PFSK-1 (cell line): ENCODE measurements at regions not wholly inside any gene's neighbourhood (a gene's known extent, or its start where the extent isn't known, plus 50 kb on each side); places are given as distances from the start of the nearest gene placed in this dataset.

Source experiments
- FOXP2 ChIP-seq: optimal IDR thresholded peaks from 2 replicates; pipeline ENCODE3; 2011; ENCODE audit warnings: borderline replicate concordance, control low read depth, inconsistent platforms; ENCODE audit not compliant: insufficient read depth; ENCODE audit errors: extremely low read length, extremely low read depth
- POLR2AphosphoS5 ChIP-seq: IDR thresholded peaks from 2 replicates; pipeline ENCODE4 v1.6.1; 2012; ENCODE audit warnings: low read depth, mild to moderate bottlenecking, control low read depth, low read length, moderate library complexity
- REST ChIP-seq, 2 experiments: IDR thresholded peaks; 2 replicates each; pipeline versions ENCODE4 v1.6.1 to v1.8.0; 2011 to 2012; ENCODE audit warnings: low read depth in 2 of 2, low read length in 2 of 2, control low read depth in 1 of 2, inconsistent platforms in 1 of 2, mild to moderate bottlenecking in 1 of 2, moderate library complexity in 1 of 2; ENCODE audit not compliant: insufficient read depth in 1 of 2
- SIN3A ChIP-seq: IDR thresholded peaks from 2 replicates; pipeline ENCODE4 v1.6.1; 2012; ENCODE audit warnings: mild to moderate bottlenecking, low read length, moderate library complexity, borderline replicate concordance; ENCODE audit not compliant: insufficient read depth
- TAF1 ChIP-seq: IDR thresholded peaks from 2 replicates; pipeline ENCODE4 v1.6.1; 2012; ENCODE audit warnings: low read length, control low read depth, borderline replicate concordance; ENCODE audit not compliant: insufficient read depth

GRCh38 chr13:90690458-90691080, 656.9 kb upstream of the MIR17HG start:
- TF ChIP-seq FOXP2 (no peak), SIN3A (no peak), TAF1 (no peak), REST (IDR thresholded peaks at IDR 0.05; ENCODE audit: insufficient read depth in 1 of 2, low read depth in 2 of 2, low read length in 2 of 2) (no peak), POLR2AphosphoS5 (no peak)

- no peak for TF ChIP-seq POLR2AphosphoS5
- TF ChIP-seq REST (IDR thresholded peaks at IDR 0.05; ENCODE audit: insufficient read depth in 1 of 2, low read depth in 2 of 2, low read length in 2 of 2) = no peak
- no peak for TF ChIP-seq SIN3A
- TF ChIP-seq TAF1 = no peak
- no peak for TF ChIP-seq FOXP2
Observed at GRCh38 chr13:90696254-90696653, 651.2 kb upstream of the MIR17HG start.

GRCh38 chr13:90696656-90697055, 650.8 kb upstream of the MIR17HG start:
- TF ChIP-seq TAF1 = no peak

- TF ChIP-seq POLR2AphosphoS5 = no peak
- TF ChIP-seq FOXP2 = no peak
- no peak for TF ChIP-seq SIN3A
- no peak for TF ChIP-seq REST (IDR thresholded peaks at IDR 0.05; ENCODE audit: insufficient read depth in 1 of 2, low read depth in 2 of 2, low read length in 2 of 2)
- no peak for TF ChIP-seq TAF1
Observed at GRCh38 chr13:90700340-90700739, 647.1 kb upstream of the MIR17HG start.

- no peak for TF ChIP-seq TAF1
- TF ChIP-seq POLR2AphosphoS5 = no peak
- TF ChIP-seq FOXP2 = no peak
- TF ChIP-seq REST (IDR thresholded peaks at IDR 0.05; ENCODE audit: insufficient read depth in 1 of 2, low read depth in 2 of 2, low read length in 2 of 2) = no peak
- no peak for TF ChIP-seq SIN3A
Observed at GRCh38 chr13:90701264-90701663, 646.2 kb upstream of the MIR17HG start.
